Activated T-helper 2 cell treated with anti-CD3 and anti-CD28 coated beads, Interferon-gamma antibody, Interleukin-2, Interleukin-4, amounts not matched to agents 10 μg/mL and 5 μg/mL and 100 μg/mL, durations not matched to agents 14 hours and 24 hours and 36 hours (primary cell): ENCODE measurements at regions not wholly inside any gene's neighbourhood (a gene's known extent, or its start where the extent isn't known, plus 50 kb on each side); places are given as distances from the start of the nearest gene placed in this dataset.
"Not testable (repeated sequence)": the region's sequence is repeated elsewhere in the genome, so short reads cannot be mapped to it uniquely, and the experiment has no call there.

Source experiments
- DNase-seq: peaks from one replicate; pipeline ENCODE4 v3.0.0; 2021; ENCODE audit warnings: low spot score
- H3K27ac Mint-ChIP-seq: one replicate; pipeline ENCODE4 v1.8.0; 2021; ENCODE audit warnings: mixed read lengths
- H3K27me3 Mint-ChIP-seq: one replicate; pipeline ENCODE4 v1.8.0; 2021; ENCODE audit warnings: low read depth, mixed read lengths
- H3K36me3 Mint-ChIP-seq: one replicate; pipeline ENCODE4 v1.8.0; 2021; ENCODE audit warnings: low read depth, mixed read lengths
- H3K4me1 Mint-ChIP-seq: one replicate; pipeline ENCODE4 v1.8.0; 2021; ENCODE audit warnings: low read depth, mixed read lengths
- H3K4me3 Mint-ChIP-seq: one replicate; pipeline ENCODE4 v1.8.0; 2021; ENCODE audit warnings: low read depth, mild to moderate bottlenecking, moderate library complexity, mixed read lengths
- H3K9me3 Mint-ChIP-seq: one replicate; pipeline ENCODE4 v1.8.0; 2021; ENCODE audit warnings: mixed read lengths
- intact Hi-C: fragments of 100-400 bp; cut with micrococcal nuclease; formaldehyde crosslinking; loops from one replicate; pipeline ENCODE4 v1.15.1; 2023

- Mint-ChIP-seq H3K36me3 (no peaks in the 10 kb centered on the region), H3K9me3 (peaks cover 32% of the 10 kb centered on the region), H3K4me1 (no peaks in the 10 kb centered on the region), H3K27me3 (no peaks in the 10 kb centered on the region), H3K27ac (no peak overlapping the region), H3K4me3 (no peak overlapping the region)
- no peak for DNase-seq
- intact Hi-C loops = no loop called here
Observed at GRCh38 chr2:77649856-77650255, 127.7 kb upstream of the LRRTM4 start.

- intact Hi-C loops = no loop called here
- Mint-ChIP-seq H3K4me1 (no peaks in the 10 kb centered on the region), H3K27ac (no peak overlapping the region), H3K27me3 (no peaks in the 10 kb centered on the region), H3K4me3 (no peak overlapping the region), H3K9me3 (peaks cover 28% of the 10 kb centered on the region), H3K36me3 (no peaks in the 10 kb centered on the region)
- DNase-seq = no peak
Observed at GRCh38 chr2:77652499-77652898, 130.3 kb upstream of the LRRTM4 start.

GRCh38 chr2:77664491-77664890 is 142.3 kb upstream of the LRRTM4 start:
- DNase-seq = no peak
- Mint-ChIP-seq H3K4me1 (no peaks in the 10 kb centered on the region), H3K27ac (no peak overlapping the region), H3K4me3 (no peak overlapping the region), H3K9me3 (peaks cover 8% of the 10 kb centered on the region), H3K36me3 (no peaks in the 10 kb centered on the region), H3K27me3 (no peaks in the 10 kb centered on the region)
- intact Hi-C loops = no loop called here

- Mint-ChIP-seq H3K27me3 (no peaks in the 10 kb centered on the region), H3K4me3 (no peak overlapping the region), H3K4me1 (no peaks in the 10 kb centered on the region), H3K36me3 (no peaks in the 10 kb centered on the region), H3K27ac (no peak overlapping the region), H3K9me3 (peaks cover 8% of the 10 kb centered on the region)
- no peak for DNase-seq
- intact Hi-C loops = no loop called here
Observed at GRCh38 chr2:77666251-77666980, 144.2 kb upstream of the LRRTM4 start.

DNA sequence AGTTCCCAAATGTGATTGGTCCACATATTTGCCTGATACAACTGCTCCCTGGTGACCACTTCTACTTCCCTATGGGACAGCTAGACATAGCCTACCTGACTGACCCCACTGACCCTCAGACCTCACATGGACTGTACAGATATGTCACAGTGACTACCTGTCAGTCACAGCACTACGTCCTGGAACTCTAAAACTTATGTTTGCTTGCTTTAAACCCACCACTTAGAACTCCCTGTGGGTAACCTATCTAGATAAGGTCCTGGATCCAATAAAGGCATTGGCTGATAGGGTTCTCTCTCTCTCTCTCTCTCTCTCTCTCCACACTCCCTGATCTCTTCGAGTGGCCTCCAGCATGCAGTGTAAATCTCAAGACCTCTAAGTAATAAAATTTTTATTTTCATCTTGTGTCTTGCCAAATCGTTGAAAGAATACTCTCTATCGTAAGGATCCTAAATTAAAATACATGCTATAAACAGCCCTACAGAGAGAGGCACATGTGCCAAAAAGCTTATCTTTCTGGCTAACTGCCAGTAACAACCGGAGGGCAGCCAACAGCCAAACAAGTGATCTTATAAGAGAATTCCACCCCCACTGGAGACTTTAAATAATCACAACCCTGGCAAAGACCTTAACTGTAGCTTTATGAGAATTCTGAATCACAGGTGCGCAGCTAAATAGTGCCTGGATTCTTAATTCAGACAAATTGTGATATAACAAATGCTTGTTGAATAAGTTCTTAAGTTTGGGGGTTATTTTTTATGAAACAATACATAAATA is 162.6 kb upstream of the LRRTM4 start:
- H3K27ac Mint-ChIP-seq, H3K27me3 Mint-ChIP-seq, H3K9me3 Mint-ChIP-seq, H3K4me1 Mint-ChIP-seq, H3K4me3 Mint-ChIP-seq, H3K36me3 Mint-ChIP-seq, intact Hi-C loops, DNase-seq: not testable (repeated sequence)

DNA sequence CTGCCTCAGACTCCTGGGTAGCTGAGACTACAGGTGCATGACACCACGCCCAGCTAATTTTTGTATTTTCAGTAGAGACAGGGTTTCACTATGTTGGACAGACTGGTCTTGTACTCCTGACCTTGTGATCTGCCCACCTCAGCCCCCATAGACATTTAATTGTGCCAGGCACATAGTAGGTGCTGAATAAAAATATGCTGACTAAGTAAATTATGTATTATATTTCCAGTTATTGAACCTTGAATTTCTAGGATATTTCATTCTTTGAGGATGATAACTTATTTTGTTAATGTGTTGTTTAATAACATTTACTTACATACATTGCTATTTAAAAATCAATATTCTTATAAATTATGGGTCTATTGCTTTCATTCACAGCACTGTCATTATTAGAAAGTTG is 190.4 kb upstream of the LRRTM4 start:
- no peaks in the 10 kb centered on the region for H3K4me1 Mint-ChIP-seq
- H3K4me3 Mint-ChIP-seq = no peak overlapping the region
- DNase-seq = no peak
- H3K27me3 Mint-ChIP-seq = no peaks in the 10 kb centered on the region
- H3K27ac Mint-ChIP-seq = no peak overlapping the region
- intact Hi-C loops = no loop called here
- H3K9me3 Mint-ChIP-seq = peaks cover 13% of the 10 kb centered on the region
- no peaks in the 10 kb centered on the region for H3K36me3 Mint-ChIP-seq

GRCh38 chr2:77713412-77713811 is 191.2 kb upstream of the LRRTM4 start:
- H3K9me3 Mint-ChIP-seq = peaks cover 11% of the 10 kb centered on the region
- no peaks in the 10 kb centered on the region for H3K36me3 Mint-ChIP-seq
- no peak overlapping the region for H3K4me3 Mint-ChIP-seq
- intact Hi-C loops = no loop called here
- no peak overlapping the region for H3K27ac Mint-ChIP-seq
- H3K4me1 Mint-ChIP-seq = no peaks in the 10 kb centered on the region
- H3K27me3 Mint-ChIP-seq = no peaks in the 10 kb centered on the region
- no peak for DNase-seq

DNA sequence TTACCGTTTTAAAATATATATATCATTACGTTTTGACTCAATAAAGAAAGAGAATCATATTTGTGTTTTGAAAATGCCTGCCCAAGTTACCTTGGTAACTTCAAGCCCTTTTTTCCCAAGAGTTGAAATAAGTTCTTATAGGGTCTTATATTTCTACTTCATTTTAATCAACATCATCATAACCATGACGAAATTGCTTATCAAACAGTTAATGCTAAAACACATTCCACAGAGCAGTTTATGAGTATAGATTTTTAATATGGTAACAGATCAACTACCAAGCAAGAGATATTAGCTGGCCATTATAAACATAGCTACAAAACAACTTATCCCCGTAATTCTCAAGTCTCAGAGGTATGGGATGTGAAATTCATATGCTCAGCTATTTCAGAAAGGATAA is 197.9 kb upstream of the LRRTM4 start:
- H3K27ac Mint-ChIP-seq = no peak overlapping the region
- no peaks in the 10 kb centered on the region for H3K27me3 Mint-ChIP-seq
- H3K4me1 Mint-ChIP-seq = no peaks in the 10 kb centered on the region
- H3K9me3 Mint-ChIP-seq = peaks cover 21% of the 10 kb centered on the region
- H3K4me3 Mint-ChIP-seq = no peak overlapping the region
- intact Hi-C loops = no loop called here
- DNase-seq = no peak
- H3K36me3 Mint-ChIP-seq = no peaks in the 10 kb centered on the region

DNA sequence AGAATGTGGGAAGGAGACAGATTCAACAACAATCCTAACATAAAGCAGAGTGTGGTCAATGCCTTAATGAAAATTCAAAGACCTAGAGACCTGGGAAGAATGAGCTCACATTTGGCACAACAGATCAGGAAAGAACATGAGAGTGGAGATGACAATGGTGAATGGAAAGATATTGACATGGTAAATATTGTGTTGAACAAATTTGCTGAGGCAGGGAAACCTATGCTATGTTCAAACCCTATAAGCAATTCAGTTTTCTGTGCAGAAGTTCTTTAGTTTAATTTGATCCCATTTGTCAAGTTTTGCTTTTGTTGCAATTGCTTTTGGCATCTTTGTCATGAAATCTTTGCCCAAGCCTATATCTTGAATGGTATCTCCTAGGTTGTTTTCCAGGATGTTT is 199.4 kb upstream of the LRRTM4 start:
- no peak for DNase-seq
- Mint-ChIP-seq H3K36me3 (no peaks in the 10 kb centered on the region), H3K9me3 (peaks cover 29% of the 10 kb centered on the region), H3K27ac (no peak overlapping the region), H3K4me1 (no peaks in the 10 kb centered on the region), H3K4me3 (no peak overlapping the region), H3K27me3 (no peaks in the 10 kb centered on the region)
- intact Hi-C loops = no loop called here

GRCh38 chr2:77725045-77725444 is 202.9 kb upstream of the LRRTM4 start:
- intact Hi-C loops = no loop called here
- no peak overlapping the region for H3K4me3 Mint-ChIP-seq
- no peak overlapping the region for H3K27ac Mint-ChIP-seq
- peaks cover 29% of the 10 kb centered on the region for H3K9me3 Mint-ChIP-seq
- H3K27me3 Mint-ChIP-seq = no peaks in the 10 kb centered on the region
- no peak for DNase-seq
- H3K4me1 Mint-ChIP-seq = no peaks in the 10 kb centered on the region
- no peaks in the 10 kb centered on the region for H3K36me3 Mint-ChIP-seq

- H3K4me1 Mint-ChIP-seq, H3K36me3 Mint-ChIP-seq, H3K27ac Mint-ChIP-seq, DNase-seq, H3K27me3 Mint-ChIP-seq, H3K4me3 Mint-ChIP-seq, intact Hi-C loops: not testable (repeated sequence)
- H3K9me3 Mint-ChIP-seq = peaks cover 26% of the 10 kb centered on the region
Observed at GRCh38 chr2:77734662-77735340, 212.6 kb upstream of the LRRTM4 start.

- Mint-ChIP-seq H3K4me1 (no peaks in the 10 kb centered on the region), H3K27me3 (no peaks in the 10 kb centered on the region), H3K27ac (no peak overlapping the region), H3K36me3 (no peaks in the 10 kb centered on the region), H3K9me3 (peaks cover 22% of the 10 kb centered on the region), H3K4me3 (no peak overlapping the region)
- no peak for DNase-seq
- intact Hi-C loops = no loop called here
Observed at GRCh38 chr2:77737236-77737635, 215.1 kb upstream of the LRRTM4 start.

DNA sequence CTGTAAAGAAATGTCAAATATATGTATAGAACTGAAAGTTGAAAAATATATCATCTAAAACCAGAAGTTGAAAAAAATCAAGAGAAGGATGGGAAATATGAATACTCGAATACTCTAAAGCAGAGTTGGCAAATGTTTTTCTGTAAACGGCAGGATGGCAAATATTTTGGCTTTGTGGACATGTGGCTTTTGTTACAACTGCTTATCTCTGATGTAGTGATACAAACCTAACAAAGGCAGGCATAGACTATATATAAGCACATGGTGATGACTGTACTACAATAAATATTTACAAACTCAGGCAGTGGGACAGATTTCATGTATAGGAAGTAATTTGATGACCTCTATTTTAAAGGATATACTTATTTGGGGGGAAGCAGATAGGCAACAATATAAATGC is 224.6 kb upstream of the LRRTM4 start:
- intact Hi-C loops = no loop called here
- no peaks in the 10 kb centered on the region for H3K4me1 Mint-ChIP-seq
- H3K36me3 Mint-ChIP-seq = no peaks in the 10 kb centered on the region
- H3K4me3 Mint-ChIP-seq = no peak overlapping the region
- no peaks in the 10 kb centered on the region for H3K27me3 Mint-ChIP-seq
- peaks cover 40% of the 10 kb centered on the region for H3K9me3 Mint-ChIP-seq
- DNase-seq = no peak
- no peak overlapping the region for H3K27ac Mint-ChIP-seq
